Right atrium auricular region (tissue), 2 donors: ENCODE measurements at regions not wholly inside any gene's neighbourhood (a gene's known extent, or its start where the extent isn't known, plus 50 kb on each side); places are given as distances from the start of the nearest gene placed in this dataset.

ENCODE experiments used
- DNase-seq: peaks from one replicate; pipeline ENCODE4 v3.0.0-alpha.2; 2019; ENCODE audit warnings: low spot score
- H3K27ac ChIP-seq, 2 donors: fragments of 200-600 bp; sonication (generic); 1 replicate in 1 of 2; 2 replicates in 1 of 2; pipeline ENCODE4 v1.5.1; 2016 to 2019
- H3K27me3 ChIP-seq, 2 donors: fragments of 200-600 bp; sonication (generic); one replicate each; pipeline versions ENCODE4 v1.5.1 to v1.6.0; 2017 to 2019
- H3K36me3 ChIP-seq: fragments of 200-600 bp; sonication (generic); one replicate; pipeline ENCODE4 v1.5.1; 2016
- H3K4me1 ChIP-seq, 2 donors: fragments of 200-600 bp; sonication (generic); one replicate each; pipeline versions ENCODE4 v1.5.1 to v1.6.0; 2017 to 2019
- H3K4me3 ChIP-seq, 2 donors: fragments of 200-600 bp; sonication (generic); 1 replicate in 1 of 2; 2 replicates in 1 of 2; pipeline ENCODE4 v1.5.1; 2017 to 2019; ENCODE audit warnings: mild to moderate bottlenecking in 1 of 2, moderate library complexity in 1 of 2
- H3K9me3 ChIP-seq, 2 donors: fragments of 200-600 bp; sonication (generic); one replicate each; pipeline ENCODE4 v1.5.1; 2019
- CTCF ChIP-seq, 2 donors: fragments of 200-600 bp; sonication (generic); IDR thresholded peaks; one replicate each; pipeline ENCODE4 v1.5.1; 2019; ENCODE audit warnings: antibody characterized with exemption in 2 of 2

DNA sequence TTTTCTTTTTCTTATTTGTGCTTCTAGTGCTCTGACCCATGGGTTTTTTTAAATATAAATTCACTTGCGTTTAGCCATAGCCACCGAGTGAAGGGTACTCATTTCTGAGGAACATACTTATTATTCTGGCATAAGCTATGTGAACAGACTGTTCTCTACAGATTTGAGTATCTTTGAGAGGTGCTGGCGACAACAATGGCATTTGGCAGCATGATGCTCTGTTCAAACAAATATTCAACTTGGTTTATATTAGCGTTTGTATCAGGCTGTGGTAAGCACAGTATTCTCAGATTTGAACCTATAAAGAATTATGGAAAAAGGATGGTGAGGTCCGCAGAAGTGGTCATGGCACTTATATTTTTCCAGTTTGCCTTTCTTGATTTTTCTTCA lies 108.7 kb upstream of the LIMCH1 start:
- H3K4me1 ChIP-seq: peaks cover 0 to 71% of the 10 kb centered on the region in 2 donors
- no peak for TF ChIP-seq CTCF (IDR thresholded peaks at IDR 0.05)
- H3K9me3 ChIP-seq: no peaks in the 10 kb centered on the region
- H3K27ac ChIP-seq: peak overlapping the region in 1 of 2 donors; percentile 72
- H3K27me3 ChIP-seq: no peaks in the 10 kb centered on the region
- no peak overlapping the region for H3K4me3 ChIP-seq
- DNase-seq: no peak
- no peaks in the 10 kb centered on the region for H3K36me3 ChIP-seq

GRCh38 chr4:41430792-41431191 lies 107.2 kb upstream of the LIMCH1 start:
- no peaks in the 10 kb centered on the region for H3K9me3 ChIP-seq
- peaks cover 0 to 60% of the 10 kb centered on the region in 2 donors for H3K4me1 ChIP-seq
- peak; percentile 69 for DNase-seq
- no peak overlapping the region for H3K4me3 ChIP-seq
- H3K36me3 ChIP-seq: no peaks in the 10 kb centered on the region
- no peaks in the 10 kb centered on the region for H3K27me3 ChIP-seq
- no peak for TF ChIP-seq CTCF (IDR thresholded peaks at IDR 0.05)
- H3K27ac ChIP-seq: peak overlapping the region in 1 of 2 donors; percentile 72

DNA sequence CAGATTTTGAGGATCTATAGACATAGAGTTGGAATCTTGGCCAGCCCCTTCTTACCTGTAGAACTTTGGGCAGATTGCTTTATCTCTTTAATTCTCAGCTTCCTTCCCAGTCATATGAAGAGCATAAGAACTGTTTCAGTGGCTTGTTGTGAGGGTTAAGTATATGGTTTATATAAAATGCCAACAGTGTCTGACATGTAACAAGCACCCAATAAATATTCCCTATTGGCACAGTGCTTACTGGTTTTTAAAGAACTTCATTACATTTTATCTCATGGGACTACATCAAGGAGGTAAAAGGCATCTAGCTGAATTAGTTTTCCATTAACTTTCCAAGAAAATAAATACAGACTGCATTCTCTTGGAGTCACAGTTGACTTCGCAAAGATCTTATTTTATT lies 106.7 kb upstream of the LIMCH1 start:
- Histone ChIP-seq H3K27ac (peak overlapping the region in 1 of 2 donors; percentile 72), H3K4me3 (no peak overlapping the region), H3K4me1 (peaks cover 0 to 65% of the 10 kb centered on the region in 2 donors), H3K27me3 (no peaks in the 10 kb centered on the region), H3K9me3 (no peaks in the 10 kb centered on the region), H3K36me3 (no peaks in the 10 kb centered on the region)
- DNase-seq: no peak
- TF ChIP-seq CTCF (IDR thresholded peaks at IDR 0.05): no peak

DNA sequence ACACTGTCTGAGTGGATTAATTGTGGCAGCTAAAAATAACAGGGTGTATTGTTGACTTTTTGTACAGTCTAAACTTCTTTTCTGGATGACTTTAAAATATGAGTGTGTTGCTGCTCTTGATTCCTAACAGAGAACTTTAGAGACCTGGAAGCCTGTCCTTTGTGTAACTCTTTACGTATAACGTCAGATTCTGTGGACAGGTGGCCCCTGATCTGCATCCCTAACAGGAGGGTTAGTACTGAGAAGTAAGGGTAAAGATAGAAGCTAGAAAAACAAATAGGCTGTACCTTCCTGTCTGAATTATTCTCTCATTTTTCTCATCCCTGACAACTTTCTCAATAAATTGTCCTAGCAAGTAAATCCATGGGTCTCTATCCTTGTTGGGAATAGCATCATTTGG lies 105.7 kb upstream of the LIMCH1 start:
- Histone ChIP-seq H3K36me3 (no peaks in the 10 kb centered on the region), H3K4me1 (peaks cover 0 to 67% of the 10 kb centered on the region in 2 donors), H3K4me3 (no peak overlapping the region), H3K27ac (peak overlapping the region in 1 of 2 donors; percentile 72), H3K27me3 (no peaks in the 10 kb centered on the region), H3K9me3 (no peaks in the 10 kb centered on the region)
- no peak for DNase-seq
- no peak for TF ChIP-seq CTCF (IDR thresholded peaks at IDR 0.05)

GRCh38 chr4:41432881-41433280 lies 105.1 kb upstream of the LIMCH1 start:
- H3K9me3 ChIP-seq: no peaks in the 10 kb centered on the region
- no peaks in the 10 kb centered on the region for H3K36me3 ChIP-seq
- no peaks in the 10 kb centered on the region for H3K27me3 ChIP-seq
- no peak overlapping the region for H3K4me3 ChIP-seq
- no peak for DNase-seq
- H3K4me1 ChIP-seq: peaks cover 0 to 67% of the 10 kb centered on the region in 2 donors
- no peak overlapping the region for H3K27ac ChIP-seq
- no peak for TF ChIP-seq CTCF (IDR thresholded peaks at IDR 0.05)

- no peaks in the 10 kb centered on the region for H3K9me3 ChIP-seq
- no peak overlapping the region for H3K4me3 ChIP-seq
- no peak for DNase-seq
- no peak for TF ChIP-seq CTCF (IDR thresholded peaks at IDR 0.05)
- peaks cover 0 to 64% of the 10 kb centered on the region in 2 donors for H3K4me1 ChIP-seq
- no peaks in the 10 kb centered on the region for H3K27me3 ChIP-seq
- H3K36me3 ChIP-seq: no peaks in the 10 kb centered on the region
- H3K27ac ChIP-seq: no peak overlapping the region
Observed at GRCh38 chr4:41433361-41433760, 104.6 kb upstream of the LIMCH1 start.
